GM19023 (cell line): ENCODE measurements at regions not wholly inside any gene's neighbourhood (a gene's known extent, or its start where the extent isn't known, plus 50 kb on each side); places are given as distances from the start of the nearest gene placed in this dataset.
"Not testable (repeated sequence)": the region's sequence is repeated elsewhere in the genome, so short reads cannot be mapped to it uniquely, and the experiment has no call there.

Experiments used
- ATAC-seq: cut with Tn5 transposase; IDR thresholded peaks from one replicate; pipeline ENCODE4 v1.9.1; 2021; ENCODE audit warnings: mild to moderate bottlenecking, moderate library complexity; ENCODE audit not compliant: unreplicated experiment

GRCh38 chr2:878245-878930 lies 72.3 kb upstream of the SNTG2 start:
- ATAC-seq, result no peak

- ATAC-seq, result no peak
Measured at GRCh38 chr2:877747-878146, 72.9 kb upstream of the SNTG2 start.

GRCh38 chr2:875687-876615 lies 74.7 kb upstream of the SNTG2 start:
- ATAC-seq, result no peak

- no peak for ATAC-seq
Measured at GRCh38 chr2:873651-874580, 76.7 kb upstream of the SNTG2 start.

GRCh38 chr2:873027-873426 lies 77.6 kb upstream of the SNTG2 start:
- no peak for ATAC-seq

- no peak for ATAC-seq
Measured at GRCh38 chr2:871926-872680, 78.5 kb upstream of the SNTG2 start.

- ATAC-seq, result no peak
Measured at GRCh38 chr2:871175-871727, 79.4 kb upstream of the SNTG2 start.

- ATAC-seq, result no peak
Measured at GRCh38 chr2:870426-870825, 80.2 kb upstream of the SNTG2 start.

GRCh38 chr2:869894-870293 lies 80.8 kb upstream of the SNTG2 start:
- ATAC-seq, result no peak

GRCh38 chr2:869357-869871 lies 81.2 kb upstream of the SNTG2 start:
- no peak for ATAC-seq

- ATAC-seq, result not testable (repeated sequence)
Measured at GRCh38 chr2:868857-869256, 81.8 kb upstream of the SNTG2 start.

- ATAC-seq, result no peak
Measured at GRCh38 chr2:867296-867695, 83.4 kb upstream of the SNTG2 start.

GRCh38 chr2:866887-867286 lies 83.8 kb upstream of the SNTG2 start:
- ATAC-seq, result no peak

GRCh38 chr2:866009-866680 lies 84.5 kb upstream of the SNTG2 start:
- no peak for ATAC-seq

GRCh38 chr2:864501-865106 lies 86.0 kb upstream of the SNTG2 start:
- no peak for ATAC-seq

GRCh38 chr2:863732-864450 lies 86.8 kb upstream of the SNTG2 start:
- ATAC-seq, result no peak

GRCh38 chr2:862731-863466 lies 87.8 kb upstream of the SNTG2 start:
- no peak for ATAC-seq

GRCh38 chr2:862355-862687 lies 88.3 kb upstream of the SNTG2 start:
- ATAC-seq, result no peak
